ENCODE measurements at regions not wholly inside any gene's neighbourhood (a gene's known extent, or its start where the extent isn't known, plus 50 kb on each side); places are given as distances from the start of the nearest gene placed in this dataset.

DNA sequence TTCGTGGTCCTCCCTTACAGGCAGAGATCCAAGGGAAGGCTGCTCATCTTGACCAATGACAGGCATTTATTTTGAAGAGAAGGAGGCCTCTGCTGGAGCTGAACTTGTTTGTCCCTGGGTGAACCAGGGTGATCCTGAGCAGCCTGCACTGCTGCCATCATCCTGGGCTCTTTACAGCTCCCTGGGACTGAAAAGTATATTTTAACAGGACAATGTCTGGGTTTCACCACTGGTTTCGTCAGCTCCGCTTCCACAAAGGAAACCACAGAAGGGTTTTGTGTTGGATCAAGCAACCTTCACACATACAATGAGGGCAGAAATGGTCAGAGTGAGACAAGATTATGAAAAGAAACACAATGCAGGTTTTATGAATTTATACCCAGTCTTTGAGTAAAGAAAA is 400.7 kb upstream of the TPM1 start:
- no peaks in the 10 kb centered on the region for H3K9me3 ChIP-seq (ENCODE audit: severe bottlenecking)
- H3K36me3 ChIP-seq, result no peaks in the 10 kb centered on the region
- no peaks in the 10 kb centered on the region for H3K27me3 ChIP-seq (ENCODE audit: insufficient read depth, low read depth, severe bottlenecking)
- H3K27ac ChIP-seq, result no peak overlapping the region
- DNase-seq, result peak; percentile 38
- TF ChIP-seq, protein P1, sequence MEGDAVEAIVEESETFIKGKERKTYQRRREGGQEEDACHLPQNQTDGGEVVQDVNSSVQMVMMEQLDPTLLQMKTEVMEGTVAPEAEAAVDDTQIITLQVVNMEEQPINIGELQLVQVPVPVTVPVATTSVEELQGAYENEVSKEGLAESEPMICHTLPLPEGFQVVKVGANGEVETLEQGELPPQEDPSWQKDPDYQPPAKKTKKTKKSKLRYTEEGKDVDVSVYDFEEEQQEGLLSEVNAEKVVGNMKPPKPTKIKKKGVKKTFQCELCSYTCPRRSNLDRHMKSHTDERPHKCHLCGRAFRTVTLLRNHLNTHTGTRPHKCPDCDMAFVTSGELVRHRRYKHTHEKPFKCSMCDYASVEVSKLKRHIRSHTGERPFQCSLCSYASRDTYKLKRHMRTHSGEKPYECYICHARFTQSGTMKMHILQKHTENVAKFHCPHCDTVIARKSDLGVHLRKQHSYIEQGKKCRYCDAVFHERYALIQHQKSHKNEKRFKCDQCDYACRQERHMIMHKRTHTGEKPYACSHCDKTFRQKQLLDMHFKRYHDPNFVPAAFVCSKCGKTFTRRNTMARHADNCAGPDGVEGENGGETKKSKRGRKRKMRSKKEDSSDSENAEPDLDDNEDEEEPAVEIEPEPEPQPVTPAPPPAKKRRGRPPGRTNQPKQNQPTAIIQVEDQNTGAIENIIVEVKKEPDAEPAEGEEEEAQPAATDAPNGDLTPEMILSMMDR (IDR thresholded peaks at IDR 0.05; ENCODE audit: low read depth, low read length), result no peak
- no peak overlapping the region for H3K4me3 ChIP-seq (ENCODE audit: low read depth, low read length)

DNA sequence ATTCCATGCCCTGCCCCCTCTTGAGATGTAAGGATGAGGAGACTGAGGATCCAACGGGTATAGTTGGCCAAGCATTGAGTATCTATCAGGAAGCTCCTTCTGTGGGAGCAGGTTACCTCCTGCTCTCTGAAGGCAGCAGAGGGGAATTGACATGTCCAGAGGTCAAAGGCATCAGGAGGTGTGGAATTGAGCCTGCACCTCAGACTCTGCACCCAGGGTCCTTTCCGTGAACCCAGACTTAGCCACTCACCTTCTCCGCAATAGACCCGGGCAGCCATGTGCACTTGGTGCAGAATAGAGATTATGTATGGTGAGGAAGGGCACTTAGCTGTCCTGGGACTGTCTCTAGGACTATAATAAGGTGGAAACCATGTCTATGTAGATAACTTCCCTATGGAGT is 399.0 kb upstream of the TPM1 start:
- Histone ChIP-seq H3K36me3 (no peaks in the 10 kb centered on the region), H3K4me3 (ENCODE audit: low read depth, low read length) (no peak overlapping the region), H3K27ac (no peak overlapping the region), H3K27me3 (ENCODE audit: insufficient read depth, low read depth, severe bottlenecking) (no peaks in the 10 kb centered on the region), H3K9me3 (ENCODE audit: severe bottlenecking) (no peaks in the 10 kb centered on the region)
- DNase-seq, result no peak
- TF ChIP-seq, protein P1 (IDR thresholded peaks at IDR 0.05; ENCODE audit: low read depth, low read length), result no peak

DNA sequence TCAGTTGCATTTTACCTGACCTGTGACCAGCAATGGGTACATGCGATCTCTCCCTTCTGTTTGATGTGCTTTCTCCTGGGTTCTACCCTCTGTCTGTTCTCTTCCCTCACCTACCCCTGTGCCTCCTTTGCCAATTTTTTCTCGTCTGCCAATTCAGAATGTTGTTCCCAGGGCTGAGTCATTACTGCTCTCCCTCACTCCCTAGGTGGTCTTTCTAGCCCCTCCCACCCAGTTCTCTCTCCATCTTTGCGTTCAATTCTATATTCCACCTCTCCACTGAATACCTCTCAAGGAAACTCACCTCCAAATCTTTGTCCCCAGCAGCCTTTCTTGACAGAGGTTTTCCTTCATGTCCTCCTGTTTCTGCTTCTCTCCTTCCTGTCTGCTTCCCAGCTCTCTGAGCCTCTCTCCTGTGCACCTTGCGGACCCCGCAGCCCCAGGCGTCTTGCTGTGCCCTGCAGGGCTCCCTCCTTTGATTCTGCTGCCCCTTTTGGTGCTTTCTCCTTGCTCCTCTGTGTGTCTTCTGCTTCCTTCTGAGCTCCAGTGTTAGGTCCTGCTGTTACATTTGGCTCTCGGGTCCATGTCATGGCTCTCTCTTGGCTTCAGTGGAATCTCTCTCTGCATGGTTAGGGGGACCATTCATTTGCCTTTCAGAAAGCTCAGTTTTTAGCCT is 398.2 kb upstream of the TPM1 start:
- H3K27ac ChIP-seq, result peak overlapping the region; percentile 54
- H3K36me3 ChIP-seq, result no peaks in the 10 kb centered on the region
- DNase-seq, result no peak
- H3K27me3 ChIP-seq (ENCODE audit: insufficient read depth, low read depth, severe bottlenecking), result no peaks in the 10 kb centered on the region
- no peaks in the 10 kb centered on the region for H3K9me3 ChIP-seq (ENCODE audit: severe bottlenecking)
- TF ChIP-seq, protein P1 (IDR thresholded peaks at IDR 0.05; ENCODE audit: low read depth, low read length), result no peak
- no peak overlapping the region for H3K4me3 ChIP-seq (ENCODE audit: low read depth, low read length)

DNA sequence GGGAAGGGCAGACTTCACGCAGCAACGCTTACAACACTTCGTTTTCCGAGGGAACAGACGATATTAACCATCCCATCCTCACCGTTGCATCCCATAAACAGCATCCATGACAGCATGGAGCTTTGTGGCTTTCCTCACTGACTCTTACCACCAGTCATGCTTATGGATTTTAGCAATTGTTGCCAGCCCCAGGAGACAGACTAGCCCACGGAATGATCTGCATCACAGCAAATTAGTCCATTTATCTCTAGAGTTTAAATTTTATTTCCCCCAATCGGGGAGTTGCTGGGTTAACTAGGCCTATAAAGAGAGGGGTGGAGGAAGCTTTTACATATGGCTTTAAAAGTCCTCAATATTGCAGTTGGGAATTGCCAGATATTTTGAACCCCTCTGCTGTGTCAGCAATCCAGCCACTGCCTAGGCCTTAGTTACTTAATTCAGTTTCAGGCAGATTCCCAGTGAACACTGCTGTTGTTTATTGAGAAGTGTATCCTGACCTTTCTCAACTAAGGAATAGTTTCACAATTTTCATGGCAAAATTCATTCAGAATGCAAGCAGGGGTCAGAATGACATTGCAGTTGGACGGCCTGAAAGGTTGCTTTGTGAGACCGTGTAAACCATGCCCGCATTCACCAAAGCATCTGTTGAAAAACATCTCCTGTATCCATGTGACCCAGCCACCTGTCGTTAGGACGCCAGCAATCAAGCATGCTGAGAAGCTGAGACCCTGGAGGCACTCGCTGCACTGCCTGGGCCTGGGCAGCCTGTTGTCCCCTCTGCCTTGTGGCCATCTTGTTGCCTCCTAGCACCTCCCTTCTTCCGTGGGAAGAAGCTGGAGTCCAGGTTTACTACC is 397.4 kb upstream of the TPM1 start:
- no peaks in the 10 kb centered on the region; the same call in 1 of the 2 replicates for H3K36me3 ChIP-seq
- TF ChIP-seq, protein P1 (IDR thresholded peaks at IDR 0.05; ENCODE audit: low read depth, low read length), result no peak
- DNase-seq, result peak; percentile 78
- H3K27me3 ChIP-seq (ENCODE audit: insufficient read depth, low read depth, severe bottlenecking), result no peaks in the 10 kb centered on the region
- no peak overlapping the region for H3K4me3 ChIP-seq (ENCODE audit: low read depth, low read length)
- no peaks in the 10 kb centered on the region for H3K9me3 ChIP-seq (ENCODE audit: severe bottlenecking)
- H3K27ac ChIP-seq, result peak overlapping the region; percentile 54

DNA sequence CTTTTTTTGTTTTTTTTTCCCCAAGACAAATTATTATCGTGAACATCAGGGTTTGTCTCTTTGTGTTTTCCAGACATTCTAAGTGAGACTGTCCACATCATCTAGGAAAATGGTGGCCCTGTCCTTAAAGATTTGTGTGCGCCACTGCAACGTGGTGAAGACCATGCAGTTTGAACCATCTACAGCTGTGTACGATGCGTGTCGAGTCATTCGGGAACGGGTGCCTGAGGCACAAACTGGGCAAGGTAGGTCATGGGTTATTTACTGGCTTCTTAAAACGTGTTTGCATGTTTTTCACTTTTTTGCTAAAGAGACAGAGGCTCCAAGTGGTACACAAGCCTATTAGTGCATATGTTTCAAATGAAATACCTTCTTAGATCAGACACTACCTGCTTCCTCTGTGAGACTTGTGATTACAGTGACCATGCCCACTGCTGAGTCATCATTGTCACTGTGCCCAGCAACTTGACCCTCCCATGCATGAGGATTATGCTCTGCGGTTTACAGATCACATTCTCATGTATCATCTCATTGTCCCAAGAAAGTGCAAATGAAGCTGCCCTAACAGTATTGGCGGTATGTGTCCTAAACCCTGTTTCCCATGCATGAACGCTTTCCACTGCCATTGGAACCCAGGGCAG is 395.2 kb upstream of the TPM1 start:
- Histone ChIP-seq H3K4me3 (ENCODE audit: low read depth, low read length) (no peak overlapping the region), H3K27me3 (ENCODE audit: insufficient read depth, low read depth, severe bottlenecking) (no peaks in the 10 kb centered on the region), H3K27ac (no peak overlapping the region), H3K9me3 (ENCODE audit: severe bottlenecking) (no peaks in the 10 kb centered on the region), H3K36me3 (peaks cover under 1% of the 10 kb centered on the region)
- DNase-seq, result no peak
- TF ChIP-seq, protein P1 (IDR thresholded peaks at IDR 0.05; ENCODE audit: low read depth, low read length), result no peak

Data from WERI-Rb-1 (cell line).